ENCODE measurements at regions not wholly inside any gene's neighbourhood (a gene's known extent, or its start where the extent isn't known, plus 50 kb on each side); places are given as distances from the start of the nearest gene placed in this dataset.
"Not testable (repeated sequence)": the region's sequence is repeated elsewhere in the genome, so short reads cannot be mapped to it uniquely, and the experiment has no call there.

- TF ChIP-seq EZH2 (IDR thresholded peaks at IDR 0.05; ENCODE audit: low read length) (no peak), CTCF (optimal IDR thresholded peaks at IDR 0.05 in 1 of 3, IDR thresholded peaks at IDR 0.05 in 1 of 3, conservative IDR thresholded peaks at IDR 0.05 in 1 of 3; ENCODE audit: extremely low read depth in 1 of 3, insufficient read depth in 2 of 3, low read length in 3 of 3) (no peak)
- FAIRE-seq (no peak), DNase-seq (ENCODE audit: low read depth, low spot score) (no peak)
- Histone ChIP-seq H3K79me2 (ENCODE audit: control insufficient read depth, insufficient read depth, low read length) (no peaks in the 10 kb centered on the region), H3K9me3 (ENCODE audit: control insufficient read depth, low read depth, low read length) (no peaks in the 10 kb centered on the region), H3K4me2 (ENCODE audit: control insufficient read depth, extremely low read depth, insufficient read depth, low read depth, low read length) (no peak overlapping the region), H3K4me3 (ENCODE audit: control insufficient read depth in 2 of 3, extremely low read depth in 1 of 3, insufficient read depth in 2 of 3, low read depth in 1 of 3, low read length in 3 of 3) (no peak overlapping the region), H3K9me1 (ENCODE audit: control insufficient read depth, extremely low read depth, insufficient read depth, low read length) (no peaks in the 10 kb centered on the region), H3K9ac (ENCODE audit: control insufficient read depth, extremely low read depth, insufficient read depth, low read length) (no peak overlapping the region), H4K20me1 (ENCODE audit: control insufficient read depth, extremely low read depth, insufficient read depth, low read length) (no peaks in the 10 kb centered on the region), H2AFZ (ENCODE audit: control insufficient read depth, low read length) (no peak overlapping the region), H3K36me3 (ENCODE audit: control insufficient read depth in 2 of 2, extremely low read depth in 1 of 2, insufficient read depth in 2 of 2, low read length in 2 of 2) (no peaks in the 10 kb centered on the region), H3K27ac (ENCODE audit: control insufficient read depth, insufficient read depth, low read length) (no peak overlapping the region), H3K4me1 (ENCODE audit: control insufficient read depth, extremely low read depth, insufficient read depth, low read length) (peaks cover 7% of the 10 kb centered on the region), H3K27me3 (ENCODE audit: control insufficient read depth, extremely low read depth, insufficient read depth, low read length) (no peaks in the 10 kb centered on the region)
- dilution Hi-C loops (cut with MboI; ENCODE audit: extremely low pct_ligation_motif_present, low sequenced_read_pairs) = no loop called here
Observed at GRCh38 chr1:170808216-170808885, 127.0 kb upstream of the MROH9 start.

GRCh38 chr1:170811013-170811412, 124.3 kb upstream of the MROH9 start:
- DNase-seq (ENCODE audit: low read depth, low spot score); FAIRE-seq; H3K9me3 ChIP-seq (ENCODE audit: control insufficient read depth, low read depth, low read length); H3K4me1 ChIP-seq (ENCODE audit: control insufficient read depth, extremely low read depth, insufficient read depth, low read length); dilution Hi-C loops (cut with MboI; ENCODE audit: extremely low pct_ligation_motif_present, low sequenced_read_pairs); H3K27me3 ChIP-seq (ENCODE audit: control insufficient read depth, extremely low read depth, insufficient read depth, low read length); H3K9ac ChIP-seq (ENCODE audit: control insufficient read depth, extremely low read depth, insufficient read depth, low read length); H3K36me3 ChIP-seq (ENCODE audit: control insufficient read depth in 2 of 2, extremely low read depth in 1 of 2, insufficient read depth in 2 of 2, low read length in 2 of 2); H4K20me1 ChIP-seq (ENCODE audit: control insufficient read depth, extremely low read depth, insufficient read depth, low read length); H3K9me1 ChIP-seq (ENCODE audit: control insufficient read depth, extremely low read depth, insufficient read depth, low read length); H3K4me2 ChIP-seq (ENCODE audit: control insufficient read depth, extremely low read depth, insufficient read depth, low read depth, low read length); H3K4me3 ChIP-seq (ENCODE audit: control insufficient read depth in 2 of 3, extremely low read depth in 1 of 3, insufficient read depth in 2 of 3, low read depth in 1 of 3, low read length in 3 of 3); H3K27ac ChIP-seq (ENCODE audit: control insufficient read depth, insufficient read depth, low read length); H2AFZ ChIP-seq (ENCODE audit: control insufficient read depth, low read length); H3K79me2 ChIP-seq (ENCODE audit: control insufficient read depth, insufficient read depth, low read length): not testable (repeated sequence)

GRCh38 chr1:170819781-170820180, 115.6 kb upstream of the MROH9 start:
- H3K9ac ChIP-seq (ENCODE audit: control insufficient read depth, extremely low read depth, insufficient read depth, low read length) = no peak overlapping the region
- no peaks in the 10 kb centered on the region for H3K9me3 ChIP-seq (ENCODE audit: control insufficient read depth, low read depth, low read length)
- H3K79me2 ChIP-seq (ENCODE audit: control insufficient read depth, insufficient read depth, low read length) = no peaks in the 10 kb centered on the region
- FAIRE-seq (no peak), DNase-seq (ENCODE audit: low read depth, low spot score) (no peak)
- H3K27ac ChIP-seq (ENCODE audit: control insufficient read depth, insufficient read depth, low read length) = no peak overlapping the region
- no peaks in the 10 kb centered on the region for H3K4me1 ChIP-seq (ENCODE audit: control insufficient read depth, extremely low read depth, insufficient read depth, low read length)
- H3K4me3 ChIP-seq (ENCODE audit: control insufficient read depth in 2 of 3, extremely low read depth in 1 of 3, insufficient read depth in 2 of 3, low read depth in 1 of 3, low read length in 3 of 3) = no peak overlapping the region
- dilution Hi-C loops (cut with MboI; ENCODE audit: extremely low pct_ligation_motif_present, low sequenced_read_pairs) = no loop called here
- no peak for TF ChIP-seq EZH2 (IDR thresholded peaks at IDR 0.05; ENCODE audit: low read length)
- TF ChIP-seq CTCF (optimal IDR thresholded peaks at IDR 0.05 in 1 of 3, IDR thresholded peaks at IDR 0.05 in 1 of 3, conservative IDR thresholded peaks at IDR 0.05 in 1 of 3; ENCODE audit: extremely low read depth in 1 of 3, insufficient read depth in 2 of 3, low read length in 3 of 3) = no peak
- H3K9me1 ChIP-seq (ENCODE audit: control insufficient read depth, extremely low read depth, insufficient read depth, low read length) = no peaks in the 10 kb centered on the region
- H3K36me3 ChIP-seq (ENCODE audit: control insufficient read depth in 2 of 2, extremely low read depth in 1 of 2, insufficient read depth in 2 of 2, low read length in 2 of 2) = no peaks in the 10 kb centered on the region
- no peak overlapping the region for H3K4me2 ChIP-seq (ENCODE audit: control insufficient read depth, extremely low read depth, insufficient read depth, low read depth, low read length)
- H2AFZ ChIP-seq (ENCODE audit: control insufficient read depth, low read length) = no peak overlapping the region
- H3K27me3 ChIP-seq (ENCODE audit: control insufficient read depth, extremely low read depth, insufficient read depth, low read length) = no peaks in the 10 kb centered on the region
- no peaks in the 10 kb centered on the region for H4K20me1 ChIP-seq (ENCODE audit: control insufficient read depth, extremely low read depth, insufficient read depth, low read length)
